CD14-positive monocyte (primary cell): ENCODE measurements at regions not wholly inside any gene's neighbourhood (a gene's known extent, or its start where the extent isn't known, plus 50 kb on each side); places are given as distances from the start of the nearest gene placed in this dataset.

Source experiments
- DNase-seq, 3 donors: peaks; one replicate each; pipeline ENCODE4 v3.0.0-alpha.2; 2011 to 2022
- H2AFZ ChIP-seq: 2 replicates; pipeline ENCODE4 v1.6.0; 2012; ENCODE audit warnings: mild to moderate bottlenecking, low read depth, low read length, inconsistent platforms; ENCODE audit not compliant: insufficient read depth, poor library complexity, severe bottlenecking
- H3K27ac ChIP-seq, 2 donors: 1 replicate in 1 of 2; 2 replicates in 1 of 2; pipeline ENCODE4 v1.5.1; 2012 to 2013; ENCODE audit warnings: low read length in 2 of 2, control low read depth in 1 of 2, inconsistent platforms in 1 of 2, low read depth in 1 of 2, mild to moderate bottlenecking in 1 of 2
- H3K27me3 ChIP-seq, 2 donors: one replicate each; pipeline versions ENCODE4 v1.6.0 to v1.6.1; 2011 to 2013; ENCODE audit warnings: low read length in 2 of 2; ENCODE audit not compliant: control insufficient read depth in 2 of 2, insufficient read depth in 2 of 2
- H3K36me3 ChIP-seq, 2 donors: replicated peaks in 1 of 2; 1 replicate in 1 of 2; 2 replicates in 1 of 2; pipeline versions ENCODE4 v1.5.1 to v1.6.1; 2012 to 2013; ENCODE audit warnings: low read length in 2 of 2, control low read depth in 1 of 2, inconsistent platforms in 1 of 2, mild to moderate bottlenecking in 1 of 2; ENCODE audit not compliant: insufficient read depth in 2 of 2, control insufficient read depth in 1 of 2
- H3K4me1 ChIP-seq, 2 donors: 1 replicate in 1 of 2; 2 replicates in 1 of 2; pipeline versions ENCODE4 v1.5.1 to v1.6.1; 2012 to 2013; ENCODE audit warnings: low read length in 2 of 2, control low read depth in 1 of 2, inconsistent platforms in 1 of 2, mild to moderate bottlenecking in 1 of 2, moderate library complexity in 1 of 2; ENCODE audit not compliant: insufficient read depth in 2 of 2, control insufficient read depth in 1 of 2
- H3K4me2 ChIP-seq: replicated peaks from 2 replicates; pipeline ENCODE3; 2012; ENCODE audit warnings: low read length, moderate library complexity, mild to moderate bottlenecking; ENCODE audit not compliant: poor library complexity, severe bottlenecking; ENCODE audit errors: extremely low read depth
- H3K4me3 ChIP-seq, 3 experiments: fragments of 200-600 bp in 1 of 3; sonication (generic) in 1 of 3; replicated peaks in 1 of 3; 1 replicate in 2 of 3; 2 replicates in 1 of 3; pipeline ENCODE4 v1.5.1; 2011 to 2013; ENCODE audit warnings: low read length in 3 of 3, mild to moderate bottlenecking in 3 of 3, control low read depth in 2 of 3, low read depth in 2 of 3, inconsistent platforms in 1 of 3, moderate library complexity in 1 of 3
- H3K79me2 ChIP-seq: 2 replicates; pipeline ENCODE4 v1.6.0; 2012; ENCODE audit warnings: mild to moderate bottlenecking, control low read depth, inconsistent platforms, low read length, moderate library complexity; ENCODE audit not compliant: insufficient read depth
- H3K9ac ChIP-seq: 2 replicates; pipeline ENCODE4 v1.6.0; 2017; ENCODE audit warnings: low read length, mild to moderate bottlenecking; ENCODE audit not compliant: insufficient read depth, poor library complexity, severe bottlenecking
- H3K9me3 ChIP-seq, 2 donors: replicated peaks in 1 of 2; 1 replicate in 1 of 2; 2 replicates in 1 of 2; pipeline versions ENCODE4 v1.5.1 to v1.6.1; 2012 to 2013; ENCODE audit warnings: low read length in 2 of 2, control low read depth in 1 of 2; ENCODE audit not compliant: control insufficient read depth in 1 of 2, insufficient read depth in 1 of 2
- H4K20me1 ChIP-seq: 2 replicates; pipeline ENCODE4 v1.6.0; 2012; ENCODE audit warnings: mild to moderate bottlenecking, low read length, control low read depth, moderate library complexity; ENCODE audit not compliant: insufficient read depth
- H3K27ac Mint-ChIP-seq, 7 donors: one replicate each; pipeline ENCODE4 v1.8.0; 2020; ENCODE audit warnings: mild to moderate bottlenecking in 7 of 7, mixed read lengths in 7 of 7, moderate library complexity in 6 of 7, inconsistent platforms in 2 of 7
- H3K27me3 Mint-ChIP-seq, 3 donors: one replicate each; pipeline ENCODE4 v1.8.0; 2021 to 2022; ENCODE audit warnings: low read depth in 3 of 3, mild to moderate bottlenecking in 3 of 3, mixed read lengths in 3 of 3, moderate library complexity in 3 of 3, inconsistent platforms in 1 of 3
- H3K36me3 Mint-ChIP-seq, 2 donors: one replicate each; pipeline ENCODE4 v1.8.0; 2020; ENCODE audit warnings: mixed read lengths in 2 of 2, inconsistent platforms in 1 of 2, mild to moderate bottlenecking in 1 of 2
- H3K4me1 Mint-ChIP-seq: one replicate; pipeline ENCODE4 v1.8.0; 2020; ENCODE audit warnings: mild to moderate bottlenecking, mixed read lengths
- H3K4me3 Mint-ChIP-seq, 2 donors: one replicate each; pipeline ENCODE4 v1.8.0; 2020; ENCODE audit warnings: mild to moderate bottlenecking in 2 of 2, mixed read lengths in 2 of 2, moderate library complexity in 1 of 2
- H3K9me3 Mint-ChIP-seq, 7 donors: one replicate each; pipeline ENCODE4 v1.8.0; 2020 to 2022; ENCODE audit warnings: mixed read lengths in 7 of 7, mild to moderate bottlenecking in 6 of 7, moderate library complexity in 6 of 7, inconsistent platforms in 2 of 7
- WGBS: methylation state at CpG from one replicate; pipeline ENCODE4 v1.1.5; 2013; ENCODE audit warnings: missing lambda C conversion rate; ENCODE audit not compliant: insufficient coverage; 5-methylcytosine and 5-hydroxymethylcytosine counted together
- intact Hi-C, 2 donors: fragments of 100-400 bp; cut with micrococcal nuclease; formaldehyde crosslinking; loops; one replicate each; pipeline versions ENCODE4 v1.15.0 to v1.15.1; 2023
- TF ChIP-seq, protein P1 (sequence below): fragments of 200-600 bp; IDR thresholded peaks from one replicate; pipeline ENCODE4 v1.8.0; 2022; ENCODE audit warnings: antibody characterized with exemption, mild to moderate bottlenecking

GRCh38 chr20:11128220-11128718 lies 454.5 kb upstream of the JAG1 start:
- intact Hi-C loops, result no loop called here
- Mint-ChIP-seq H3K27ac (no peak overlapping the region), H3K9me3 (peaks cover 0 to 5% (median 3%) of the 10 kb centered on the region in 7 donors), H3K4me3 (no peak overlapping the region), H3K27me3 (peaks cover 0 to 3% (median 0%) of the 10 kb centered on the region in 3 donors), H3K4me1 (no peaks in the 10 kb centered on the region), H3K36me3 (no peaks in the 10 kb centered on the region)
- TF ChIP-seq, protein P1, sequence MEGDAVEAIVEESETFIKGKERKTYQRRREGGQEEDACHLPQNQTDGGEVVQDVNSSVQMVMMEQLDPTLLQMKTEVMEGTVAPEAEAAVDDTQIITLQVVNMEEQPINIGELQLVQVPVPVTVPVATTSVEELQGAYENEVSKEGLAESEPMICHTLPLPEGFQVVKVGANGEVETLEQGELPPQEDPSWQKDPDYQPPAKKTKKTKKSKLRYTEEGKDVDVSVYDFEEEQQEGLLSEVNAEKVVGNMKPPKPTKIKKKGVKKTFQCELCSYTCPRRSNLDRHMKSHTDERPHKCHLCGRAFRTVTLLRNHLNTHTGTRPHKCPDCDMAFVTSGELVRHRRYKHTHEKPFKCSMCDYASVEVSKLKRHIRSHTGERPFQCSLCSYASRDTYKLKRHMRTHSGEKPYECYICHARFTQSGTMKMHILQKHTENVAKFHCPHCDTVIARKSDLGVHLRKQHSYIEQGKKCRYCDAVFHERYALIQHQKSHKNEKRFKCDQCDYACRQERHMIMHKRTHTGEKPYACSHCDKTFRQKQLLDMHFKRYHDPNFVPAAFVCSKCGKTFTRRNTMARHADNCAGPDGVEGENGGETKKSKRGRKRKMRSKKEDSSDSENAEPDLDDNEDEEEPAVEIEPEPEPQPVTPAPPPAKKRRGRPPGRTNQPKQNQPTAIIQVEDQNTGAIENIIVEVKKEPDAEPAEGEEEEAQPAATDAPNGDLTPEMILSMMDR, result no peak
- H3K79me2 ChIP-seq, result no peaks in the 10 kb centered on the region
- H3K27me3 ChIP-seq, result no peaks in the 10 kb centered on the region
- no peak overlapping the region for H3K4me3 ChIP-seq
- no peaks in the 10 kb centered on the region for H3K4me1 ChIP-seq
- H3K27ac ChIP-seq, result no peak overlapping the region
- no peaks in the 10 kb centered on the region for H3K36me3 ChIP-seq
- no peaks in the 10 kb centered on the region for H3K9me3 ChIP-seq
- WGBS, result 100% methylated on average over 2 of the region's 3 CpGs
- no peak overlapping the region for H3K4me2 ChIP-seq
- no peaks in the 10 kb centered on the region for H4K20me1 ChIP-seq
- no peak overlapping the region for H2AFZ ChIP-seq
- no peak overlapping the region for H3K9ac ChIP-seq
- no peak for DNase-seq

DNA sequence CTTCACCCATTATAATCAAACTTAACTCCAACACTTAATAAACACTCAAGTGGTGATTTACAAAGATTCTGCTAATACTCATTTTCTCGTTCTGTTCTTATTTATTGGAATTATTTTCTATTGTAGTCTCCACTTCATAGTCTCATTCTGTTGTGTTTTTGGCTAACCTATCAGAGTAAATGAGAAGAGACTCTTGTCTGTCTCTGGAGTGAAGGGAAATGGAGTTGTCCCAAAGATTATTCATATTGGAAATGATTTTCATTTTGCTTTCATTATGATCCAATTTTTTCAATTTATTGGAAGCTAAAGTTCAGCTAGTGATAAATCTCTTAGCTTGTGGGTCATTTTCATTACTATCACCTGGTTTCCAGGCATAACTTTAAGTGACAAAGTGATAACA lies 454.9 kb upstream of the JAG1 start:
- Histone ChIP-seq H3K27me3 (no peaks in the 10 kb centered on the region), H3K4me3 (no peak overlapping the region), H3K9me3 (no peaks in the 10 kb centered on the region), H3K27ac (no peak overlapping the region), H3K79me2 (no peaks in the 10 kb centered on the region), H3K36me3 (no peaks in the 10 kb centered on the region), H3K4me1 (no peaks in the 10 kb centered on the region), H2AFZ (no peak overlapping the region), H4K20me1 (no peaks in the 10 kb centered on the region), H3K4me2 (no peak overlapping the region), H3K9ac (no peak overlapping the region)
- Mint-ChIP-seq H3K9me3 (peaks cover 0 to 4% (median 3%) of the 10 kb centered on the region in 7 donors), H3K4me3 (no peak overlapping the region), H3K36me3 (no peaks in the 10 kb centered on the region), H3K27ac (no peak overlapping the region), H3K4me1 (no peaks in the 10 kb centered on the region), H3K27me3 (peaks cover 0 to 3% (median 0%) of the 10 kb centered on the region in 3 donors)
- TF ChIP-seq, protein P1, result no peak
- DNase-seq, result no peak
- no CpG with 5 or more reads among the region's 1 CpG for WGBS
- intact Hi-C loops, result no loop called here
